IMR-90 (cell line): ENCODE measurements at regions not wholly inside any gene's neighbourhood (a gene's known extent, or its start where the extent isn't known, plus 50 kb on each side); places are given as distances from the start of the nearest gene placed in this dataset.

Experiments used
- ATAC-seq: fragments of 200-7000 bp; cut with Tn5 transposase; 2 replicates; pipeline ENCODE4 v1.9.1; 2020; ENCODE audit warnings: low read depth, mild to moderate bottlenecking, moderate library complexity
- BruUV-seq: library from RNA; stranded (reverse); fragments of 400-500 nt; replicated peaks from 2 replicates; lab custom pipeline; 2021; lab: Mats Ljungman, UMichigan
- CTCF ChIA-PET: fragments of 300-600 bp; formaldehyde crosslinking; extraction: SDS; loops from one replicate; lab custom pipeline; 2021; ENCODE audit warnings: antibody characterized with exemption; lab: Yijun Ruan, JAX
- POLR2A ChIA-PET: fragments of 300-600 bp; sonication (Branson Sonifier 250); formaldehyde crosslinking; loops from one replicate; lab custom pipeline; 2022; ENCODE audit warnings: antibody characterized with exemption; ENCODE audit not compliant: unreplicated experiment; lab: Charles Lee
- DNase-seq: peaks from one replicate; pipeline ENCODE4 v3.0.0; 2013
- H2AFZ ChIP-seq: replicated peaks from 2 replicates; pipeline ENCODE3; 2013; ENCODE audit warnings: low read length, mild to moderate bottlenecking; ENCODE audit not compliant: poor library complexity
- H2AK5ac ChIP-seq: 2 replicates; pipeline ENCODE4 v1.6.1; 2013; ENCODE audit warnings: low read depth, low read length, inconsistent platforms
- H2AK9ac ChIP-seq: replicated peaks from 2 replicates; pipeline ENCODE3; 2013; ENCODE audit warnings: mild to moderate bottlenecking, low read depth, low read length, moderate library complexity; ENCODE audit not compliant: poor library complexity
- H2BK120ac ChIP-seq: 2 replicates; pipeline ENCODE4 v1.6.1; 2013; ENCODE audit warnings: low read depth, low read length, inconsistent platforms
- H2BK15ac ChIP-seq: 3 replicates; pipeline ENCODE4 v1.6.1; 2013; ENCODE audit warnings: low read depth, low read length, inconsistent platforms
- H2BK20ac ChIP-seq: 2 replicates; pipeline ENCODE4 v1.6.1; 2013; ENCODE audit warnings: low read depth, mild to moderate bottlenecking, inconsistent platforms, low read length, moderate library complexity
- H2BK5ac ChIP-seq: 2 replicates; pipeline ENCODE4 v1.6.1; 2013; ENCODE audit warnings: mild to moderate bottlenecking, low read depth, low read length, inconsistent platforms; ENCODE audit not compliant: poor library complexity, severe bottlenecking
- H3K14ac ChIP-seq: replicated peaks from 2 replicates; pipeline ENCODE4 v1.6.1; 2013; ENCODE audit warnings: low read depth, low read length, inconsistent platforms
- H3K18ac ChIP-seq: 2 replicates; pipeline ENCODE4 v1.6.1; 2013; ENCODE audit warnings: low read depth, low read length, control low read depth
- H3K23ac ChIP-seq: 2 replicates; pipeline ENCODE4 v1.6.1; 2013; ENCODE audit warnings: low read depth, low read length, inconsistent platforms
- H3K27ac ChIP-seq: 2 replicates; pipeline ENCODE4 v1.5.1; 2013; ENCODE audit warnings: mild to moderate bottlenecking, control low read depth, low read length; ENCODE audit not compliant: insufficient read depth
- H3K27me3 ChIP-seq: 2 replicates; pipeline ENCODE4 v1.6.1; 2013; ENCODE audit warnings: low read length; ENCODE audit not compliant: control insufficient read depth, insufficient read depth
- H3K36me3 ChIP-seq: 2 replicates; pipeline ENCODE4 v1.6.1; 2013; ENCODE audit warnings: low read length, mixed read lengths; ENCODE audit not compliant: control insufficient read depth, insufficient read depth
- H3K4ac ChIP-seq: 2 replicates; pipeline ENCODE4 v1.6.1; 2013; ENCODE audit warnings: low read depth, low read length, inconsistent platforms
- H3K4me1 ChIP-seq: 2 replicates; pipeline ENCODE4 v1.6.1; 2013; ENCODE audit warnings: low read length, mixed read lengths; ENCODE audit not compliant: control insufficient read depth, insufficient read depth
- H3K4me2 ChIP-seq: 2 replicates; pipeline ENCODE4 v1.6.1; 2013; ENCODE audit warnings: low read depth, mild to moderate bottlenecking, control low read depth, low read length, moderate library complexity
- H3K4me3 ChIP-seq: 2 replicates; pipeline ENCODE4 v1.5.1; 2013; ENCODE audit warnings: low read depth, mild to moderate bottlenecking, control low read depth, low read length, moderate library complexity; ENCODE audit not compliant: insufficient read depth
- H3K56ac ChIP-seq: 2 replicates; pipeline ENCODE4 v1.6.1; 2013; ENCODE audit warnings: low read length, inconsistent platforms; ENCODE audit not compliant: insufficient read depth; ENCODE audit errors: extremely low read depth
- H3K79me1 ChIP-seq, 2 experiments: 2 replicates each; pipeline ENCODE4 v1.6.1; 2013; ENCODE audit warnings: low read length in 2 of 2, inconsistent platforms in 1 of 2, low read depth in 1 of 2
- H3K9ac ChIP-seq: 2 replicates; pipeline ENCODE4 v1.6.1; 2013; ENCODE audit warnings: low read depth, low read length, control low read depth
- H3K9me1 ChIP-seq: 2 replicates; pipeline ENCODE4 v1.6.1; 2013; ENCODE audit warnings: low read length, inconsistent platforms; ENCODE audit not compliant: insufficient read depth
- H3K9me3 ChIP-seq: 2 replicates; pipeline ENCODE4 v1.6.1; 2013; ENCODE audit warnings: low read length; ENCODE audit not compliant: control insufficient read depth, insufficient read depth
- H4K20me1 ChIP-seq: 2 replicates; pipeline ENCODE4 v1.6.1; 2013; ENCODE audit warnings: low read length, inconsistent platforms; ENCODE audit not compliant: insufficient read depth
- H4K5ac ChIP-seq: 2 replicates; pipeline ENCODE4 v1.6.1; 2013; ENCODE audit warnings: mild to moderate bottlenecking, low read depth, low read length, control low read depth
- H4K8ac ChIP-seq, 2 experiments: 2 replicates each; pipeline ENCODE4 v1.6.1; 2013; ENCODE audit warnings: low read depth in 2 of 2, low read length in 2 of 2, control low read depth in 1 of 2, inconsistent platforms in 1 of 2
- H4K91ac ChIP-seq: 2 replicates; pipeline ENCODE4 v1.6.1; 2013; ENCODE audit warnings: low read depth, low read length, inconsistent platforms; ENCODE audit not compliant: insufficient read depth
- BHLHE40 ChIP-seq: fragments of 150-350 bp; IDR thresholded peaks from 2 replicates; pipeline ENCODE4 v1.6.1; 2016; ENCODE audit warnings: mild to moderate bottlenecking, low read depth, low read length
- CHD1 ChIP-seq: IDR thresholded peaks from 2 replicates; pipeline ENCODE4 v1.6.1; 2012; ENCODE audit warnings: low read depth, low read length, improper control_type of control experiment
- CTCF ChIP-seq: conservative IDR thresholded peaks from 2 replicates; pipeline ENCODE4 v1.5.1; 2012; ENCODE audit warnings: mild to moderate bottlenecking, low read depth, low read length, improper control_type of control experiment
- ELK1 ChIP-seq: fragments of 150-350 bp; IDR thresholded peaks from 2 replicates; pipeline ENCODE4 v1.6.1; 2016; ENCODE audit warnings: low read depth, mild to moderate bottlenecking, low read length, moderate library complexity, borderline replicate concordance
- FOS ChIP-seq: fragments of 150-350 bp; IDR thresholded peaks from 2 replicates; pipeline ENCODE4 v1.6.1; 2016; ENCODE audit warnings: low read depth, low read length
- MXI1 ChIP-seq: IDR thresholded peaks from 2 replicates; pipeline ENCODE4 v1.6.1; 2012; ENCODE audit warnings: low read depth, mild to moderate bottlenecking, low read length, moderate library complexity, borderline replicate concordance
- NFE2L2 ChIP-seq: fragments of 150-350 bp; IDR thresholded peaks from 2 replicates; pipeline ENCODE4 v1.6.1; 2016; ENCODE audit warnings: low read depth, mild to moderate bottlenecking, low read length
- POLR2A ChIP-seq: IDR thresholded peaks from 2 replicates; pipeline ENCODE4 v1.6.1; 2012; ENCODE audit warnings: mild to moderate bottlenecking, low read depth, low read length
- RAD21 ChIP-seq: IDR thresholded peaks from 2 replicates; pipeline ENCODE4 v1.6.1; 2012; ENCODE audit warnings: low read length, improper control_type of control experiment
- RCOR1 ChIP-seq: IDR thresholded peaks from 2 replicates; pipeline ENCODE4 v1.6.1; 2012; ENCODE audit warnings: mild to moderate bottlenecking, low read length, improper control_type of control experiment; ENCODE audit not compliant: insufficient replicate concordance
- RFX5 ChIP-seq: IDR thresholded peaks from 2 replicates; pipeline ENCODE4 v1.8.0; 2012; ENCODE audit warnings: low read depth, mild to moderate bottlenecking, low read length, moderate library complexity
- SMC3 ChIP-seq: fragments of 150-350 bp; IDR thresholded peaks from 2 replicates; pipeline ENCODE4 v1.6.1; 2016; ENCODE audit warnings: low read depth, mild to moderate bottlenecking, antibody characterized with exemption, low read length, moderate library complexity
- WGBS, 2 experiments: methylation state at CpG; one replicate each; pipeline versions ENCODE4 v1.1.5 to v1.1.7; 2013; ENCODE audit warnings: missing lambda C conversion rate in 2 of 2; ENCODE audit not compliant: insufficient read length in 1 of 2; ENCODE audit errors: extremely low coverage in 2 of 2; 5-methylcytosine and 5-hydroxymethylcytosine counted together
- dilution Hi-C: fragments of 300-500 bp; cut with HindIII; formaldehyde crosslinking; loops from one replicate; pipeline ENCODE4 v1.14.3; 2018; ENCODE audit warnings: low sequenced_read_pairs; ENCODE audit not compliant: unreplicated experiment
- in situ Hi-C: fragments of 300-500 bp; cut with MboI; formaldehyde crosslinking; loops from 3 replicates; pipeline ENCODE4 v1.14.3; 2019; ENCODE audit warnings: low sequenced_read_pairs, inconsistent platforms, mixed read lengths
- intact Hi-C: fragments of 100-400 bp; cut with micrococcal nuclease; formaldehyde crosslinking; loops from 2 replicates; pipeline ENCODE4 v1.10.0; 2022
- TF ChIP-seq, protein P1 (sequence below): fragments of 150-350 bp; IDR thresholded peaks from 2 replicates; pipeline ENCODE4 v1.6.1; 2017; ENCODE audit warnings: mild to moderate bottlenecking, antibody characterized with exemption, low read length, low read depth

DNA sequence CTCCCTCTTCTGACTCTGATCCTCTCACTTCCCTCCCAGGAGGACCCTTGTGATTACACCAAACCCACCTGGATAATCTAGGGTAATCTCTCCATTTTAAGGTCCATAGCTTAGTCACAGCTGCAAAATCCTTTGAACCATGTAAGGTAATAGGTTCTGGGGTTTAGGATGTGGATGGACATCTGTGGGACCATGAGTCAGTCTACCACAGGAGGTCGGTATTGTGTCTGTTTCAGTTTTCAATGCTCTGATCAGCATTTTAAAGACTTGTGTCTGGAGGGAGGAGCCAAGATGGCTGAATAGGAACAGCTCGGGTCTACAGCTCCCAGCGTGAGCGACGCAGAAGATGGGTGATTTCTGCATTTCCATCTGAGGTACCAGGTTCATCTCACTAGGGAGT lies 112.6 kb downstream of the CAVIN4 start:
- no peaks in the 10 kb centered on the region for H3K9me1 ChIP-seq
- TF ChIP-seq RCOR1, result no peak
- TF ChIP-seq SMC3, result no peak
- TF ChIP-seq RFX5, result no peak
- TF ChIP-seq, protein P1, sequence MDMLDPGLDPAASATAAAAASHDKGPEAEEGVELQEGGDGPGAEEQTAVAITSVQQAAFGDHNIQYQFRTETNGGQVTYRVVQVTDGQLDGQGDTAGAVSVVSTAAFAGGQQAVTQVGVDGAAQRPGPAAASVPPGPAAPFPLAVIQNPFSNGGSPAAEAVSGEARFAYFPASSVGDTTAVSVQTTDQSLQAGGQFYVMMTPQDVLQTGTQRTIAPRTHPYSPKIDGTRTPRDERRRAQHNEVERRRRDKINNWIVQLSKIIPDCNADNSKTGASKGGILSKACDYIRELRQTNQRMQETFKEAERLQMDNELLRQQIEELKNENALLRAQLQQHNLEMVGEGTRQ, result no peak
- TF ChIP-seq CHD1, result no peak
- TF ChIP-seq POLR2A, result no peak
- no peak for TF ChIP-seq RAD21
- TF ChIP-seq NFE2L2, result no peak
- no peak for TF ChIP-seq FOS
- TF ChIP-seq ELK1, result no peak
- no peak for TF ChIP-seq CTCF
- no peak for TF ChIP-seq BHLHE40
- no peak for TF ChIP-seq MXI1
- H2BK5ac ChIP-seq, result no peak overlapping the region
- dilution Hi-C loops, result no loop called here
- no peak overlapping the region for H3K27ac ChIP-seq
- no peak overlapping the region for H3K4me3 ChIP-seq
- no peak overlapping the region for H3K18ac ChIP-seq
- no peak overlapping the region for H4K5ac ChIP-seq
- no peak overlapping the region for H2BK15ac ChIP-seq
- H3K36me3 ChIP-seq, result no peaks in the 10 kb centered on the region
- no peak overlapping the region for H2AK5ac ChIP-seq
- H3K23ac ChIP-seq, result no peak overlapping the region
- H4K20me1 ChIP-seq, result no peaks in the 10 kb centered on the region
- no peak overlapping the region for H2BK120ac ChIP-seq
- intact Hi-C loops, result no loop called here
- no peak overlapping the region for H3K4me2 ChIP-seq
- H4K8ac ChIP-seq, result no peak overlapping the region
- ATAC-seq (no peak), DNase-seq (no peak)
- POLR2A ChIA-PET, result no interaction called here
- H3K4me1 ChIP-seq, result no peaks in the 10 kb centered on the region
- H3K14ac ChIP-seq, result no peak overlapping the region
- no peaks in the 10 kb centered on the region for H3K27me3 ChIP-seq
- no peaks in the 10 kb centered on the region for H3K79me1 ChIP-seq
- H3K56ac ChIP-seq, result no peak overlapping the region
- no peaks in the 10 kb centered on the region for H3K9me3 ChIP-seq
- no peak overlapping the region for H3K4ac ChIP-seq
- H2BK20ac ChIP-seq, result no peak overlapping the region
- BruUV-seq, result no TSS peak
- no peak overlapping the region for H3K9ac ChIP-seq
- in situ Hi-C loops, result no loop called here
- no CpG with 5 or more reads among the region's 5 CpGs for WGBS, 2 experiments
- CTCF ChIA-PET, result no interaction called here
- no peak overlapping the region for H2AK9ac ChIP-seq
- H4K91ac ChIP-seq, result no peak overlapping the region
- H2AFZ ChIP-seq, result no peak overlapping the region
